CD4-positive, alpha-beta memory T cell (primary cell): ENCODE measurements at regions not wholly inside any gene's neighbourhood (a gene's known extent, or its start where the extent isn't known, plus 50 kb on each side); places are given as distances from the start of the nearest gene placed in this dataset.

ENCODE experiments used
- CTCF ChIA-PET: fragments of 350-600 bp; sonication (Branson Sonifier 250); formaldehyde crosslinking; loops from one replicate; lab custom pipeline; 2021; ENCODE audit warnings: inconsistent platforms; ENCODE audit not compliant: partially characterized antibody; lab: Charles Lee
- POLR2A ChIA-PET: fragments of 350-600 bp; sonication (Branson Sonifier 250); formaldehyde crosslinking; loops from one replicate; lab custom pipeline; 2021; ENCODE audit not compliant: partially characterized antibody; lab: Charles Lee
- DNase-seq, 5 donors: peaks; one replicate each; pipeline versions ENCODE4 v3.0.0 to v3.0.0-alpha.2; 2020 to 2022; ENCODE audit warnings: mixed read lengths in 1 of 5
- H3K27ac ChIP-seq: one replicate; pipeline ENCODE4 v1.7.0; 2013; ENCODE audit warnings: low read depth, low read length
- H3K27me3 ChIP-seq: 2 replicates; pipeline ENCODE4 v1.7.0; 2013; ENCODE audit warnings: mild to moderate bottlenecking, low read length, moderate library complexity; ENCODE audit not compliant: insufficient read depth
- H3K36me3 ChIP-seq: 2 replicates; pipeline ENCODE4 v1.7.0; 2013; ENCODE audit warnings: mild to moderate bottlenecking, low read length, moderate library complexity; ENCODE audit not compliant: insufficient read depth
- H3K4me1 ChIP-seq: 2 replicates; pipeline ENCODE4 v1.7.0; 2013; ENCODE audit warnings: mild to moderate bottlenecking, low read length, moderate library complexity; ENCODE audit not compliant: insufficient read depth
- H3K4me3 ChIP-seq, 2 donors: one replicate each; pipeline ENCODE4 v1.7.0; 2013; ENCODE audit warnings: low read length in 2 of 2, mild to moderate bottlenecking in 1 of 2
- H3K9me3 ChIP-seq, 2 donors: one replicate each; pipeline ENCODE4 v1.7.0; 2013; ENCODE audit warnings: low read length in 2 of 2, control low read depth in 1 of 2; ENCODE audit not compliant: control insufficient read depth in 1 of 2
- H3K27ac Mint-ChIP-seq, 7 donors: one replicate each; pipeline ENCODE4 v1.8.0; 2020 to 2021; ENCODE audit warnings: mixed read lengths in 7 of 7, mild to moderate bottlenecking in 6 of 7, inconsistent platforms in 3 of 7, moderate library complexity in 3 of 7
- H3K27me3 Mint-ChIP-seq, 2 donors: one replicate each; pipeline ENCODE4 v1.8.0; 2020 to 2021; ENCODE audit warnings: mixed read lengths in 2 of 2
- H3K36me3 Mint-ChIP-seq, 2 donors: one replicate each; pipeline ENCODE4 v1.8.0; 2020 to 2021; ENCODE audit warnings: mixed read lengths in 2 of 2, inconsistent platforms in 1 of 2, mild to moderate bottlenecking in 1 of 2
- H3K4me1 Mint-ChIP-seq, 4 donors: one replicate each; pipeline ENCODE4 v1.8.0; 2020 to 2021; ENCODE audit warnings: mixed read lengths in 4 of 4, mild to moderate bottlenecking in 1 of 4
- H3K4me3 Mint-ChIP-seq, 8 donors: one replicate each; pipeline ENCODE4 v1.8.0; 2020 to 2021; ENCODE audit warnings: mixed read lengths in 8 of 8, mild to moderate bottlenecking in 7 of 8, moderate library complexity in 6 of 8, inconsistent platforms in 3 of 8
- H3K9me3 Mint-ChIP-seq, 8 donors: one replicate each; pipeline ENCODE4 v1.8.0; 2020 to 2021; ENCODE audit warnings: mixed read lengths in 8 of 8, mild to moderate bottlenecking in 5 of 8, inconsistent platforms in 3 of 8, moderate library complexity in 1 of 8
- intact Hi-C: fragments of 100-400 bp; cut with micrococcal nuclease; formaldehyde crosslinking; loops from one replicate; pipeline ENCODE4 v1.15.1; 2023

- no peaks in the 10 kb centered on the region for H3K9me3 ChIP-seq
- Mint-ChIP-seq H3K27ac (no peak overlapping the region), H3K9me3 (peaks cover 2 to 28% (median 4%) of the 10 kb centered on the region in 8 donors), H3K36me3 (no peaks in the 10 kb centered on the region), H3K4me3 (no peak overlapping the region), H3K27me3 (no peaks in the 10 kb centered on the region), H3K4me1 (no peaks in the 10 kb centered on the region)
- DNase-seq: no peak
- H3K27ac ChIP-seq: no peak overlapping the region
- H3K4me3 ChIP-seq: no peak overlapping the region
- CTCF ChIA-PET: no interaction called here
- POLR2A ChIA-PET: no interaction called here
- no peaks in the 10 kb centered on the region for H3K27me3 ChIP-seq
- H3K36me3 ChIP-seq: no peaks in the 10 kb centered on the region
- intact Hi-C loops: no loop called here
- no peaks in the 10 kb centered on the region for H3K4me1 ChIP-seq
Observed at GRCh38 chr11:101770648-101771047, 144.2 kb upstream of the CEP126 start.

DNA sequence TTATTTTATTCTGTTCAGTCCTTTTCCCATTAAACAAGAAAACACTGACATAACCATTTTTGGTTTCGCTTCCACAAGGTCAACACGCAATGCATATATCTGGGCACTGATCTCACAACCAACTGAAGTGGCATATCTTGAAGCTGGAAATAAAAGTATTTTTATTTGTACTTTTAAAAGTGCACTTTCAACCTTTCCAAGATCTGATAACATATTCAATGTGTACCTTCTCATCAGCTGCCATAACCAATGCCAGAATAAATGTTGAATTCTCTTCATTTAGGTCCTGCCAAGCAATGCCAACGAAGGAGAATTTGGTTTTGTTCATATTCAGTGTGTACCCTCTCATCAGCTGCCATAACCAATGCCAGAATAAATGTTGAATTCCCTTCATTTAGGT, 148.9 kb upstream of the CEP126 start:
- ChIA-PET POLR2A (no interaction called here), CTCF (no interaction called here)
- Mint-ChIP-seq H3K9me3 (peaks cover 2 to 28% (median 5%) of the 10 kb centered on the region in 8 donors), H3K36me3 (no peaks in the 10 kb centered on the region), H3K4me1 (no peaks in the 10 kb centered on the region), H3K4me3 (no peak overlapping the region), H3K27me3 (peaks cover 0 to 2% of the 10 kb centered on the region in 2 donors), H3K27ac (no peak overlapping the region)
- no peak overlapping the region for H3K4me3 ChIP-seq
- intact Hi-C loops: no loop called here
- H3K9me3 ChIP-seq: no peaks in the 10 kb centered on the region
- no peaks in the 10 kb centered on the region for H3K27me3 ChIP-seq
- H3K27ac ChIP-seq: no peak overlapping the region
- no peak for DNase-seq
- no peaks in the 10 kb centered on the region for H3K4me1 ChIP-seq
- no peaks in the 10 kb centered on the region for H3K36me3 ChIP-seq

DNA sequence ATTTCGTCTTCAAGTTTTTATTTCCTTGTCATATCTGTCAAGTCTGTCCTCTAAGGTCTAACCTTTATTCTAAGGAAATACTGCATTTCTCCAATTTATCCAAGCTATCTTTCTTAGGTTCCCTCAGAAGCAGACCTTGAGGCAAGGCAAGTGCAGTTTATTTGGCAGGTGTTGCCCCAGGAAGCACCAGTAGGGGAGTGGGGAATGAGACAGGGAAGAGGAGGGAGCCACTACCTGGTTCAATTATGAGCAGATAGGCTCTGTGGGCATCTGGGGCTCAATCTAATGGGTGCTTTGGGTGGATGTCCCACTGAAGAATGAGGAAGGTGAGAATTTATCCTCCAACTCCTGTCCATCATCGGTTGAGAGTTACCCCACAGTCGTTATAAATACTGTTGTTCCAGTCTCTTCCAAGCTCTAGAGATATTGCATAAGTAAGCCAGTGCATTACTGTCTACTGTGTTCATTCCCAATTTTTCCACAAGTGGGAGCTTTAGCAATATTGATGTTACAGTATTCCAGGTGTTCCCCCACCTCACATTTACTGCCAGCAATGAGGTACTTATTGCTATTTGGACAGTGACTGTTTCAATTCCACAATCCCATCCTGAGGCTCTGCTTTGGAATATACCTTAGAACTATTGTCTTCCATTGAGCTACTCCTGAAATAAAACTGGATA, 154.9 kb upstream of the CEP126 start:
- no peak overlapping the region for H3K4me3 Mint-ChIP-seq
- Histone ChIP-seq H3K27me3 (no peaks in the 10 kb centered on the region), H3K27ac (no peak overlapping the region), H3K4me1 (no peaks in the 10 kb centered on the region), H3K4me3 (no peak overlapping the region), H3K9me3 (no peaks in the 10 kb centered on the region), H3K36me3 (no peaks in the 10 kb centered on the region)
- intact Hi-C loops: no loop called here
- no peaks in the 10 kb centered on the region for H3K36me3 Mint-ChIP-seq
- ChIA-PET POLR2A (no interaction called here), CTCF (no interaction called here)
- no peaks in the 10 kb centered on the region for H3K4me1 Mint-ChIP-seq
- H3K27me3 Mint-ChIP-seq: peaks cover 0 to 2% of the 10 kb centered on the region in 2 donors
- H3K27ac Mint-ChIP-seq: no peak overlapping the region
- H3K9me3 Mint-ChIP-seq: peaks cover 0 to 5% (median 0%) of the 10 kb centered on the region in 8 donors
- no peak for DNase-seq

DNA sequence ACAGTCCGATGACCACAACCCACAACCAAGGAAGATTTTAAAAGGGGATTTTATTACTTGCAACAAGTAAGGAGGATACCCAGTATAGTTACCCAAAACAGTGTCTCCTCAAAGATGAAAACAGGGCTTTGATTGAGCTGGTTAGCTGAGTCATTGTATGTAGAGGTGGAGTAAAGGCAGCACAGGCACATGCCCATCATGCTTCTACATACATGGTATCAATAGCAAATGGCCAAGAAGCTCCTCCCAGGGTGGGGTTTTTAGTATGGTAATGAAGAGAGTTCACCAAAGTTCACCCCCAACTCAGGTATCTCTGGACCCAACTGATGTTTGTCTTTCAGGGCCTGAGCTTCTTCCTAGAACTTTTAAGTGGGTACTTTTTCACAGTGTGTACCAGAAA, 157.1 kb upstream of the CEP126 start:
- Mint-ChIP-seq H3K27me3 (peaks cover 0 to 2% of the 10 kb centered on the region in 2 donors), H3K27ac (no peak overlapping the region), H3K4me3 (no peak overlapping the region), H3K9me3 (peaks cover 0 to 5% (median 0%) of the 10 kb centered on the region in 8 donors), H3K4me1 (no peaks in the 10 kb centered on the region), H3K36me3 (no peaks in the 10 kb centered on the region)
- H3K4me1 ChIP-seq: no peaks in the 10 kb centered on the region
- no peak overlapping the region for H3K4me3 ChIP-seq
- intact Hi-C loops: no loop called here
- ChIA-PET CTCF (no interaction called here), POLR2A (no interaction called here)
- no peaks in the 10 kb centered on the region for H3K27me3 ChIP-seq
- no peak overlapping the region for H3K27ac ChIP-seq
- no peaks in the 10 kb centered on the region for H3K36me3 ChIP-seq
- no peak for DNase-seq
- no peaks in the 10 kb centered on the region for H3K9me3 ChIP-seq

GRCh38 chr11:101748572-101749344, 165.0 kb upstream of the TRPC6 start:
- ChIA-PET CTCF (no interaction called here), POLR2A (no interaction called here)
- Mint-ChIP-seq H3K36me3 (no peaks in the 10 kb centered on the region), H3K4me1 (no peaks in the 10 kb centered on the region), H3K27me3 (no peaks in the 10 kb centered on the region), H3K27ac (no peak overlapping the region), H3K4me3 (no peak overlapping the region), H3K9me3 (peaks cover 0 to 3% (median 0%) of the 10 kb centered on the region in 8 donors)
- Histone ChIP-seq H3K27ac (no peak overlapping the region), H3K27me3 (no peaks in the 10 kb centered on the region), H3K4me3 (no peak overlapping the region), H3K36me3 (no peaks in the 10 kb centered on the region), H3K4me1 (no peaks in the 10 kb centered on the region), H3K9me3 (no peaks in the 10 kb centered on the region)
- DNase-seq: no peak
- intact Hi-C loops: no loop called here

- H3K36me3 Mint-ChIP-seq: no peaks in the 10 kb centered on the region
Observed at GRCh38 chr11:101745756-101746155, 161.9 kb upstream of the TRPC6 start.

DNA sequence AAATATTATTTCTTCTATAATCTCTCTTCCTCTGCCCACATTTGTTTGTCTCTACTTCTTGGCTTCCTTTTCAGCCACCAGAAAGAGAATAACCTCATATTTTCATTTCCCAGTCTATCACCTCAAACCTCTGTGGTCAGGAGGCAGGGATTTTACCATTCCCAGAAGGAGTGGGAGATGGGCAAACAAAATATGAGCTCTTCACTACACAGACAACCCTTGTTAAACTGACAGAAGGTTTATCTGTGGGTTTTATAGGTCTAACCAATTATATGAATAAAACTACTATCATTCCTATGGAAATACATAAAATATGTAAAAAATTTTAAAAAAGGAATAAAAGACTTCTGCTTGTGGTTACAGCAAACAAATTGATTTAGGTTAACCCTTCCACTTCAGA, 160.0 kb upstream of the TRPC6 start:
- no peaks in the 10 kb centered on the region for H3K36me3 Mint-ChIP-seq
- no peak for DNase-seq
- intact Hi-C loops: no loop called here
- no peaks in the 10 kb centered on the region for H3K36me3 ChIP-seq
- H3K9me3 ChIP-seq: no peaks in the 10 kb centered on the region
- H3K4me3 Mint-ChIP-seq: no peak overlapping the region
- H3K4me1 ChIP-seq: no peaks in the 10 kb centered on the region
- H3K27me3 Mint-ChIP-seq: peaks cover 0 to 2% of the 10 kb centered on the region in 2 donors
- H3K27ac ChIP-seq: no peak overlapping the region
- H3K4me1 Mint-ChIP-seq: no peaks in the 10 kb centered on the region
- peaks cover 0 to 5% (median 0%) of the 10 kb centered on the region in 8 donors for H3K9me3 Mint-ChIP-seq
- ChIA-PET CTCF (no interaction called here), POLR2A (no interaction called here)
- no peak overlapping the region for H3K27ac Mint-ChIP-seq
- H3K27me3 ChIP-seq: no peaks in the 10 kb centered on the region
- no peak overlapping the region for H3K4me3 ChIP-seq

More at GRCh38 chr11:101745756-101746155, 161.9 kb upstream of the TRPC6 start:
- no peak overlapping the region for H3K4me3 ChIP-seq
- H3K4me1 Mint-ChIP-seq: no peaks in the 10 kb centered on the region
- H3K9me3 ChIP-seq: no peaks in the 10 kb centered on the region
- peaks cover 0 to 5% (median 0%) of the 10 kb centered on the region in 8 donors for H3K9me3 Mint-ChIP-seq
- CTCF ChIA-PET: no interaction called here
- intact Hi-C loops: no loop called here
- peaks cover 0 to 2% of the 10 kb centered on the region in 2 donors for H3K27me3 Mint-ChIP-seq
- POLR2A ChIA-PET: no interaction called here
- H3K27ac Mint-ChIP-seq: no peak overlapping the region
- H3K4me3 Mint-ChIP-seq: no peak overlapping the region
- H3K36me3 ChIP-seq: no peaks in the 10 kb centered on the region
- no peaks in the 10 kb centered on the region for H3K27me3 ChIP-seq
- no peak overlapping the region for H3K27ac ChIP-seq
- no peaks in the 10 kb centered on the region for H3K4me1 ChIP-seq
- no peak for DNase-seq
